Cardiac fibroblast (primary cell): ENCODE measurements at regions not wholly inside any gene's neighbourhood (a gene's known extent, or its start where the extent isn't known, plus 50 kb on each side); places are given as distances from the start of the nearest gene placed in this dataset.

Source experiments
- DNase-seq, 2 donors: peaks; one replicate each; pipeline versions ENCODE4 v3.0.0 to v3.0.0-alpha.2; 2010; ENCODE audit warnings: low read depth in 2 of 2
- H3K4me3 ChIP-seq, 2 donors: replicated peaks in 1 of 2; 1 replicate in 1 of 2; 2 replicates in 1 of 2; pipeline ENCODE4 v1.5.1; 2011; ENCODE audit warnings: low read depth in 2 of 2, low read length in 2 of 2, mild to moderate bottlenecking in 2 of 2, moderate library complexity in 1 of 2
- TF ChIP-seq, protein P1 (sequence below): IDR thresholded peaks from one replicate; pipeline ENCODE4 v1.5.1; 2011; ENCODE audit warnings: low read depth, mild to moderate bottlenecking, low read length, inconsistent platforms

- no peak for DNase-seq
Observed at GRCh38 chr6:48979806-48980205, 483.2 kb downstream of the MMUT start.

DNA sequence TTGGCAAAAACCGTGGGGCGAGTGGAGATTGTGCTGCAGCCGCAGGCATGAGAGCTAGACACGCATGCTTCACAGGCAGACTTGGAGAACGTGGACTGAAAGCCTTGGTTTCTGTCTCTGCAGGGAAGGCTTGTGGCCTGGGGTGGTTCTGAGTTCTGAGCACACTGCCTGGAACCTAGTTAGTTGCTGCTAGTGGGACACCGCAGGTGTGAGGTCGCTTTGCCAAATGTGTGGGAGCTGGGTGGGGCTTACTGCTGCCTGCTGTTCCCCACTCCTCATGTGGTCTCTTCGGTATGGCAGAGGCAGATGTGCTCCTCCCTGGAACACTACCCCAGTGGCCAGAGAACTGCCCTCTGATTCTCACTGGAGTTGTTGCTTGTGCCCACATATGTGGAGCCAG, 484.0 kb downstream of the MMUT start:
- TF ChIP-seq, protein P1, sequence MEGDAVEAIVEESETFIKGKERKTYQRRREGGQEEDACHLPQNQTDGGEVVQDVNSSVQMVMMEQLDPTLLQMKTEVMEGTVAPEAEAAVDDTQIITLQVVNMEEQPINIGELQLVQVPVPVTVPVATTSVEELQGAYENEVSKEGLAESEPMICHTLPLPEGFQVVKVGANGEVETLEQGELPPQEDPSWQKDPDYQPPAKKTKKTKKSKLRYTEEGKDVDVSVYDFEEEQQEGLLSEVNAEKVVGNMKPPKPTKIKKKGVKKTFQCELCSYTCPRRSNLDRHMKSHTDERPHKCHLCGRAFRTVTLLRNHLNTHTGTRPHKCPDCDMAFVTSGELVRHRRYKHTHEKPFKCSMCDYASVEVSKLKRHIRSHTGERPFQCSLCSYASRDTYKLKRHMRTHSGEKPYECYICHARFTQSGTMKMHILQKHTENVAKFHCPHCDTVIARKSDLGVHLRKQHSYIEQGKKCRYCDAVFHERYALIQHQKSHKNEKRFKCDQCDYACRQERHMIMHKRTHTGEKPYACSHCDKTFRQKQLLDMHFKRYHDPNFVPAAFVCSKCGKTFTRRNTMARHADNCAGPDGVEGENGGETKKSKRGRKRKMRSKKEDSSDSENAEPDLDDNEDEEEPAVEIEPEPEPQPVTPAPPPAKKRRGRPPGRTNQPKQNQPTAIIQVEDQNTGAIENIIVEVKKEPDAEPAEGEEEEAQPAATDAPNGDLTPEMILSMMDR, result no peak
- no peak overlapping the region for H3K4me3 ChIP-seq
- no peak for DNase-seq

More at GRCh38 chr6:48979806-48980205, 483.2 kb downstream of the MMUT start:
- no peak overlapping the region for H3K4me3 ChIP-seq
- TF ChIP-seq, protein P1, result no peak

DNA sequence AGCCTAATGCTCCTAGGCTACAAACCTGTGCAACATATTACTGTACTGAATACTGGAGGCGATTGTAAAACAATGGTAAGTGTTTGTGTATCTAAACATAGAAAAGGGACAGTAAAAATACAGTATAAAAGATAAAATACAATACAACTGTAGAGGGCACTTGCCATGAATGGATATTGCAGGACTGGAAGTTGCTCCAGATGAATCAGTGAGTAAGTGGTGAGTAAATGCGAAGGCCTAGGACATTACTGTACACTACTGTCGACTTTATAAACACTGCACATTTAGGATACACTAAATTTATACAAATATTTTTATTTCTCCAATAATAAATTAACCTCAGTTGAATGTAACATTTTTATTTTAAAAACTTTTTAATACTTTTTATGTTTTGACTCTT, 485.0 kb downstream of the MMUT start:
- H3K4me3 ChIP-seq, result no peak overlapping the region
- TF ChIP-seq, protein P1, result no peak
- peak in 1 of 2 donors; percentile 74 for DNase-seq

DNA sequence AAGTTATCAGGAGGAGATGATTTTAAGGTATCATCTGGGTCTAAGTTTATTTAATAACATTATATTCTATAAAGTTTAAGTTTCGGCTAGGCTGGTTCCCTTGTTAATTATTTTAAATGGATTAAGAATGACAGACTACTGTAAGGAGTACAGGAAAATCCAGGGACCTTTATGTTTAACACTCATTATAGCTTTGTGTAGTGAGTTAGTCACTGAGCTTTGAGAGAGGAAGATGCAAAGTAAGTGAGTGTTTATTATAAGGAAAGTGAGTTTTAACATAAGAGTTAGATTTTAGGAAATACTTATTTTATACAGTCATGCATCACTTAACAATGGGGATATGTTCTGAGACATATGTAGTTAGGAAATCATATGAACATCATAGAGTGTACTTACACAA, 485.5 kb downstream of the MMUT start:
- no peak overlapping the region for H3K4me3 ChIP-seq
- TF ChIP-seq, protein P1, result no peak
- DNase-seq, result peak in 1 of 2 donors; percentile 43

DNA sequence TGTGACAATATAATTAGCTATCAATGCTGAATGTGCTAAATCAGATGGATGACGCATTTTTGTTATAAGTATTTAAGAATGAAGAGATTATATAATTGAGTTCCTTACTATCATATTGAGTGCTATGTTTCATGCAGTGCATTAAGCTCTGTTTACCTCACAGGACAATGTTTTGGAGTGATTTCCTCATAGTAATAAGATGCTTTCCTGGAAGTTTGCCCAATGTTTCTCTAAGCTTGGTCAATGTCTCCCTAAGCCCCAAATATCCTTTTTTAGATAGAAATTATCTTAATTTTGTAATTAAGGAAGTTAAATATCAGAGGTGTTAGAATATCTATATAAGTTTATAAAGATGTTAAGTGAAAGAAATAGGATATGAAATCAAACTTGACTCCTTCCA, 489.6 kb downstream of the MMUT start:
- TF ChIP-seq, protein P1, result no peak
- DNase-seq, result peak; percentile 55 to 58
- H3K4me3 ChIP-seq, result no peak overlapping the region

DNA sequence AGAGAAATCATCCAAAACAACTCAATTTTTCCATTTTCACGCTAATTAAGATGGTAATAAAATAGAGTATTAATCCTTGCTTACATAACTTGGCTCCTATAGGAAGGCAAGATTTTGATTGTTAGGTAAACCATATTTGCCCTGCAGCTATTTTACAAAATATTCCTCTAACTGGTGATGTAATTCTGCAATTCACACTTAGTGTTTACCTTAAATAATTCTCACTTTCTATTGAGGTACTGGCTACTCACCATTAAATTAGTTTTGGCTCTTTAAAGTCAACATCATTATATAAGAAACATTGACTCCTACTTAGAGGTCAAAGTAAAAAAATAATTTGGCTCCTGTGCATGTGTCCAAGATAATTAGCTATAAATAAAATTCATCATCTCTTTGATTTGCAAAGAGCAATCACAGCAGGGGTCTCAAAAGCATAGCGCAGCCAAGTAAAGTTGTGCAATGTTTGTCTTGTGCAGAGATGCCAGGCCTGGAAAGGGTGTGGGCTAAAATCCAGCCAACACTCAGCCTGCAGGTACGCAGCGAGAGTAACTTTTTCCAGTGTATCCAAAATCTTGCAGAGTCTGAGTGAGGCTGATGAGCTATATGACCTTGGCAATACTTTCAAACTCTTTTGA, 501.2 kb downstream of the MMUT start:
- TF ChIP-seq, protein P1, result no peak
- H3K4me3 ChIP-seq, result no peak overlapping the region
- no peak for DNase-seq
